ENCODE measurements at regions not wholly inside any gene's neighbourhood (a gene's known extent, or its start where the extent isn't known, plus 50 kb on each side); places are given as distances from the start of the nearest gene placed in this dataset.

GRCh38 chr12:22744197-22744596, 119.2 kb downstream of the ETNK1 start:
- Histone ChIP-seq H2BK5ac (ENCODE audit: low read depth, low read length, poor library complexity, severe bottlenecking) (no peak overlapping the region), H2AK5ac (ENCODE audit: low read depth, low read length) (no peak overlapping the region), H3K27me3 (ENCODE audit: control insufficient read depth, insufficient read depth, low read length) (no peaks in the 10 kb centered on the region), H2BK20ac (ENCODE audit: low read depth, low read length) (no peak overlapping the region), H4K91ac (ENCODE audit: insufficient read depth, low read depth, low read length) (no peak overlapping the region), H3K4me3 (ENCODE audit: insufficient read depth, low read depth, low read length) (no peak overlapping the region), H3K79me1 (ENCODE audit: low read depth in 1 of 2, low read length in 2 of 2) (no peaks in the 10 kb centered on the region), H3K23ac (ENCODE audit: low read depth, low read length) (no peak overlapping the region), H2BK15ac (ENCODE audit: low read depth, low read length) (no peak overlapping the region), H4K8ac (ENCODE audit: low read depth in 2 of 2, low read length in 2 of 2) (no peak overlapping the region), H3K14ac (replicated peaks; ENCODE audit: low read depth, low read length) (no peak overlapping the region), H3K18ac (ENCODE audit: low read depth, low read length) (no peak overlapping the region), H2AFZ (replicated peaks; ENCODE audit: low read length, poor library complexity) (no peak overlapping the region), H3K9me1 (ENCODE audit: insufficient read depth, low read length) (no peaks in the 10 kb centered on the region), H3K9me3 (ENCODE audit: control insufficient read depth, insufficient read depth, low read length) (no peaks in the 10 kb centered on the region), H3K4me2 (ENCODE audit: low read depth, low read length) (no peak overlapping the region), H3K9ac (ENCODE audit: low read depth, low read length) (no peak overlapping the region), H4K5ac (ENCODE audit: low read depth, low read length) (no peak overlapping the region), H3K36me3 (ENCODE audit: control insufficient read depth, insufficient read depth, low read length) (no peaks in the 10 kb centered on the region), H2AK9ac (replicated peaks; ENCODE audit: low read depth, low read length, poor library complexity) (no peak overlapping the region), H3K56ac (ENCODE audit: extremely low read depth, insufficient read depth, low read length) (no peak overlapping the region), H4K20me1 (ENCODE audit: insufficient read depth, low read length) (no peaks in the 10 kb centered on the region), H3K27ac (ENCODE audit: insufficient read depth, low read length) (no peak overlapping the region), H3K4ac (ENCODE audit: low read depth, low read length) (no peak overlapping the region), H2BK120ac (ENCODE audit: low read depth, low read length) (no peak overlapping the region), H3K4me1 (ENCODE audit: control insufficient read depth, insufficient read depth, low read length) (no peaks in the 10 kb centered on the region)
- dilution Hi-C loops (cut with HindIII; ENCODE audit: low sequenced_read_pairs, unreplicated experiment), result no loop called here
- no CpG with 5 or more reads among the region's 1 CpG for WGBS, 2 experiments (ENCODE audit: extremely low coverage in 2 of 2, insufficient read length in 1 of 2)
- intact Hi-C loops (cut with micrococcal nuclease), result no loop called here
- ChIA-PET POLR2A (ENCODE audit: unreplicated experiment) (no interaction called here), CTCF (no interaction called here)
- BruUV-seq (replicated peaks), result no TSS peak
- in situ Hi-C loops (cut with MboI; ENCODE audit: low sequenced_read_pairs), result no loop called here
- DNase-seq (no peak), ATAC-seq (ENCODE audit: low read depth) (no peak)
- no peak for TF ChIP-seq NFE2L2 (IDR thresholded peaks at IDR 0.05; ENCODE audit: low read depth, low read length)
- no peak for TF ChIP-seq CEBPB (IDR thresholded peaks at IDR 0.05; ENCODE audit: low read depth, low read length)
- no peak for TF ChIP-seq RCOR1 (IDR thresholded peaks at IDR 0.05; ENCODE audit: insufficient replicate concordance, low read length)
- no peak for TF ChIP-seq CTCF (conservative IDR thresholded peaks at IDR 0.05; ENCODE audit: low read depth, low read length)
- no peak for TF ChIP-seq POLR2A (IDR thresholded peaks at IDR 0.05; ENCODE audit: low read depth, low read length)
- TF ChIP-seq RFX5 (IDR thresholded peaks at IDR 0.05; ENCODE audit: low read depth, low read length), result no peak
- TF ChIP-seq MXI1 (IDR thresholded peaks at IDR 0.05; ENCODE audit: borderline replicate concordance, low read depth, low read length), result no peak
- no peak for TF ChIP-seq MAZ (IDR thresholded peaks at IDR 0.05; ENCODE audit: borderline replicate concordance, low read depth, low read length)
- TF ChIP-seq SMC3 (IDR thresholded peaks at IDR 0.05; ENCODE audit: low read depth, low read length), result no peak
- no peak for TF ChIP-seq ELK1 (IDR thresholded peaks at IDR 0.05; ENCODE audit: borderline replicate concordance, low read depth, low read length)
- no peak for TF ChIP-seq RAD21 (IDR thresholded peaks at IDR 0.05; ENCODE audit: low read length)
